ENCODE measurements at regions not wholly inside any gene's neighbourhood (a gene's known extent, or its start where the extent isn't known, plus 50 kb on each side); places are given as distances from the start of the nearest gene placed in this dataset.
"Not testable (repeated sequence)": the region's sequence is repeated elsewhere in the genome, so short reads cannot be mapped to it uniquely, and the experiment has no call there.

DNA sequence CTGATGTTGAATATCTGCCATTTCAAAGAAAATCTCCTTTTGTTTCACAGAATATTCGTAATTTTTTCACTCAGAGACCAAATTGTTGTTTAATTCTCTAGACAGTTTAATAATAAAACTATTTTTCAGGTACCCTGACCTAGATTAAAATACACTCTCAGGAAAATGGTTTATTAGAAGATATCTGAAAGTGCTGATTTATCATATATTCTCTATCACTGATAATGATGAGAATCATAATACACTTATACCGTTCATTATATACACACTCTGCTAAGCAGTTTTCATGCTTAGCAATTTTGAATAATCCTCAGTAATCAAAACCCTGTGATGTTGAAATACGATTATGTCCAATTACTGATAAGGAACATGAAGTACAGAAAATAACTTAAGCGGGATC is 772.9 kb upstream of the CRIM1 start:
- 65% methylated on average over 4 of the region's 4 CpGs for WGBS
- Histone ChIP-seq H3K9me3 (ENCODE audit: control insufficient read depth in 4 of 4, low read length in 3 of 4) (peaks cover 0 to 3% (median 0%) of the 10 kb centered on the region in 4 donors), H3K9ac (ENCODE audit: low read depth in 1 of 2, low read length in 2 of 2) (no peak overlapping the region), H3K4me3 (ENCODE audit: low read depth in 1 of 3, low read length in 3 of 3) (no peak overlapping the region), H3K4me1 (ENCODE audit: control insufficient read depth in 4 of 4, insufficient read depth in 4 of 4, low read length in 3 of 4) (no peaks in the 10 kb centered on the region), H3K36me3 (ENCODE audit: control insufficient read depth in 4 of 4, insufficient read depth in 3 of 4, low read depth in 1 of 4, low read length in 3 of 4) (no peaks in the 10 kb centered on the region), H3K27ac (ENCODE audit: low read depth in 1 of 2, low read length in 2 of 2) (no peak overlapping the region), H3K27me3 (ENCODE audit: control insufficient read depth in 4 of 4, insufficient read depth in 4 of 4, low read length in 3 of 4) (no peaks in the 10 kb centered on the region)
- no peak for DNase-seq (ENCODE audit: low spot score)
- no peak for TF ChIP-seq JUND (IDR thresholded peaks at IDR 0.05)

DNA sequence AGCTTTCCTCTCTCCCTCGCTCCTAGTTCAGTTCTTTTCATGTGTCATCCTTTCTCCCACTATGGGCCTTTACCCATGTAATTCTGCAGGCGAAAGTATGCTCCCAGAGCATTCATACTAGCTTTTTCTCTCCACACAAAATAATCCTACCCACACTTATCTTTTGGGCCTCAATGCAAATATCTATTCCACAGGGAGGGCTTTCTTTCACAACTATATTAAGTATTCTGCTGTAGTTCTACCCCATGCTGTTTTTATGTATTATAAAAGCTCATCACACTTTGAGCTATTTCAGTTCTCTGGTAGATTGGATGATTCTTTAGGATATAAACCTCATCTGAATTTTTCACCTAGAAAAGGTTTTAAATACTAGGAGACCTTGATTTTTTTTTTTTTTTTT is 774.6 kb upstream of the CRIM1 start:
- no peak for DNase-seq (ENCODE audit: low spot score)
- Histone ChIP-seq H3K36me3 (ENCODE audit: control insufficient read depth in 4 of 4, insufficient read depth in 3 of 4, low read depth in 1 of 4, low read length in 3 of 4) (no peaks in the 10 kb centered on the region), H3K27ac (ENCODE audit: low read depth in 1 of 2, low read length in 2 of 2) (no peak overlapping the region), H3K4me3 (ENCODE audit: low read depth in 1 of 3, low read length in 3 of 3) (no peak overlapping the region), H3K27me3 (ENCODE audit: control insufficient read depth in 4 of 4, insufficient read depth in 4 of 4, low read length in 3 of 4) (no peaks in the 10 kb centered on the region), H3K9ac (ENCODE audit: low read depth in 1 of 2, low read length in 2 of 2) (no peak overlapping the region), H3K4me1 (ENCODE audit: control insufficient read depth in 4 of 4, insufficient read depth in 4 of 4, low read length in 3 of 4) (no peaks in the 10 kb centered on the region), H3K9me3 (ENCODE audit: control insufficient read depth in 4 of 4, low read length in 3 of 4) (peaks cover 0 to 3% (median 0%) of the 10 kb centered on the region in 4 donors)
- TF ChIP-seq, protein P1, sequence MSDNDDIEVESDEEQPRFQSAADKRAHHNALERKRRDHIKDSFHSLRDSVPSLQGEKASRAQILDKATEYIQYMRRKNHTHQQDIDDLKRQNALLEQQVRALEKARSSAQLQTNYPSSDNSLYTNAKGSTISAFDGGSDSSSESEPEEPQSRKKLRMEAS (IDR thresholded peaks at IDR 0.05), result no peak
- TF ChIP-seq GABPA (IDR thresholded peaks at IDR 0.05 in 1 of 2, conservative IDR thresholded peaks at IDR 0.05 in 1 of 2), result no peak
- TF ChIP-seq, protein P2, sequence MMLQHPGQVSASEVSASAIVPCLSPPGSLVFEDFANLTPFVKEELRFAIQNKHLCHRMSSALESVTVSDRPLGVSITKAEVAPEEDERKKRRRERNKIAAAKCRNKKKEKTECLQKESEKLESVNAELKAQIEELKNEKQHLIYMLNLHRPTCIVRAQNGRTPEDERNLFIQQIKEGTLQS (IDR thresholded peaks at IDR 0.05), result no peak
- no peak for TF ChIP-seq JUND (IDR thresholded peaks at IDR 0.05)
- no peak for TF ChIP-seq RXRA (IDR thresholded peaks at IDR 0.05)
- no peak for TF ChIP-seq FOXA1 (IDR thresholded peaks at IDR 0.05)
- no peak for TF ChIP-seq NR2F2 (IDR thresholded peaks at IDR 0.05)
- no peak for TF ChIP-seq HNF4G (IDR thresholded peaks at IDR 0.05)
- 79% methylated on average over 2 of the region's 2 CpGs for WGBS

DNA sequence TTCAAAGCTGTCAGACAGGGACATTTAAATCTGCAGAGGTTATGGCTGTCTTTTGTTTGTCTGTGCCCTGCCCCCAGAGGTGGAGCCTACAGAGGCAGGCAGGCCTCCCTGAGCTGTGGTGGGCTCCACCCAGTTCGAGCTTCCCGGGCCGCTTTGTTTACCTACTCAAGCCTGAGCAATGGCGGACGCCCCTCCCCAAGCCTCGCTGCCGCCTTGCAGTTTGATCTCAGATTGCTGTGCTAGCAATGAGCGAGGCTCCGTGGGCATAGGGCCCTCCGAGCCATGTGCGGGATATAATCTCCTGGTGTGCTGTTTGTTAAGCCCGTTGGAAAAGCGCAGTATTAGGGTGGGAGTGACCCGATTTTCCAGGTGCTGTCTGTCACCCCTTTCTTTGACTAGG is 787.0 kb upstream of the CRIM1 start:
- not testable (repeated sequence) for DNase-seq (ENCODE audit: low spot score)
- WGBS, result 84% methylated on average over 14 of the region's 14 CpGs

DNA sequence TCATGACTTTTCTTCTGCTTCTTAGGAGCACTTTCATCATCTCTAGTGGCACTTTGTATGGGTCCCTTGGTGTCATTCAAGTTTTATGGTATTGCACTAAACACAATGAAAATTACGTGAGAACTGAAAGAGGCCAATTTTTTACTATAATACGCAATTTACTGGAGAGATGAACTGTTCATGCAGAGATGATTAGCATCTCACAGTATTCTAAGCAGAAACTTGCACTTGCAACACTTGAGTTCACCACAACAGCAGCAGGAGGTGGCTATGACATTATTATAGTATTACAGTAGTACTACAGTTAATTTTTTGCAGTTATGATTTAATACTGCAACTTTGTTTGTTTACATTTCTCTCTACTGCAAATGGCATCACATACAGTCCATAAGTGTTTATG is 793.1 kb upstream of the CRIM1 start:
- no peaks in the 10 kb centered on the region for H3K36me3 ChIP-seq (ENCODE audit: control insufficient read depth in 4 of 4, insufficient read depth in 3 of 4, low read depth in 1 of 4, low read length in 3 of 4)
- WGBS, result 78% methylated on average over 2 of the region's 2 CpGs
- DNase-seq (ENCODE audit: low spot score), result no peak
- H3K27ac ChIP-seq (ENCODE audit: low read depth in 1 of 2, low read length in 2 of 2), result no peak overlapping the region
- no peaks in the 10 kb centered on the region for H3K27me3 ChIP-seq (ENCODE audit: control insufficient read depth in 4 of 4, insufficient read depth in 4 of 4, low read length in 3 of 4)
- no peaks in the 10 kb centered on the region for H3K4me1 ChIP-seq (ENCODE audit: control insufficient read depth in 4 of 4, insufficient read depth in 4 of 4, low read length in 3 of 4)
- H3K9me3 ChIP-seq (ENCODE audit: control insufficient read depth in 4 of 4, low read length in 3 of 4), result no peaks in the 10 kb centered on the region
- no peak overlapping the region for H3K4me3 ChIP-seq (ENCODE audit: low read depth in 1 of 3, low read length in 3 of 3)
- H3K9ac ChIP-seq (ENCODE audit: low read depth in 1 of 2, low read length in 2 of 2), result no peak overlapping the region
- TF ChIP-seq TAF1 (conservative IDR thresholded peaks at IDR 0.05) (no peak), SP1 (IDR thresholded peaks at IDR 0.05) (no peak), HNF4A (conservative IDR thresholded peaks at IDR 0.05) (no peak), HNF4G (IDR thresholded peaks at IDR 0.05) (no peak), FOXA1 (IDR thresholded peaks at IDR 0.05) (no peak), YY1 (IDR thresholded peaks at IDR 0.05) (no peak), GABPA (IDR thresholded peaks at IDR 0.05 in 1 of 2, conservative IDR thresholded peaks at IDR 0.05 in 1 of 2) (no peak), JUND (IDR thresholded peaks at IDR 0.05) (no peak), RAD21 (IDR thresholded peaks at IDR 0.05) (no peak), EGR1 (IDR thresholded peaks at IDR 0.05; ENCODE audit: low read depth in 2 of 2) (no peak), FOXA2 (IDR thresholded peaks at IDR 0.05) (no peak), NR2F2 (IDR thresholded peaks at IDR 0.05) (no peak), RXRA (IDR thresholded peaks at IDR 0.05) (no peak)
- TF ChIP-seq, protein P1 (IDR thresholded peaks at IDR 0.05), result no peak
- TF ChIP-seq, protein P2 (IDR thresholded peaks at IDR 0.05), result no peak
- TF ChIP-seq, protein P3, sequence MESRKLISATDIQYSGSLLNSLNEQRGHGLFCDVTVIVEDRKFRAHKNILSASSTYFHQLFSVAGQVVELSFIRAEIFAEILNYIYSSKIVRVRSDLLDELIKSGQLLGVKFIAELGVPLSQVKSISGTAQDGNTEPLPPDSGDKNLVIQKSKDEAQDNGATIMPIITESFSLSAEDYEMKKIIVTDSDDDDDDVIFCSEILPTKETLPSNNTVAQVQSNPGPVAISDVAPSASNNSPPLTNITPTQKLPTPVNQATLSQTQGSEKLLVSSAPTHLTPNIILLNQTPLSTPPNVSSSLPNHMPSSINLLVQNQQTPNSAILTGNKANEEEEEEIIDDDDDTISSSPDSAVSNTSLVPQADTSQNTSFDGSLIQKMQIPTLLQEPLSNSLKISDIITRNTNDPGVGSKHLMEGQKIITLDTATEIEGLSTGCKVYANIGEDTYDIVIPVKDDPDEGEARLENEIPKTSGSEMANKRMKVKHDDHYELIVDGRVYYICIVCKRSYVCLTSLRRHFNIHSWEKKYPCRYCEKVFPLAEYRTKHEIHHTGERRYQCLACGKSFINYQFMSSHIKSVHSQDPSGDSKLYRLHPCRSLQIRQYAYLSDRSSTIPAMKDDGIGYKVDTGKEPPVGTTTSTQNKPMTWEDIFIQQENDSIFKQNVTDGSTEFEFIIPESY (IDR thresholded peaks at IDR 0.05), result no peak
- TF ChIP-seq, protein P4, sequence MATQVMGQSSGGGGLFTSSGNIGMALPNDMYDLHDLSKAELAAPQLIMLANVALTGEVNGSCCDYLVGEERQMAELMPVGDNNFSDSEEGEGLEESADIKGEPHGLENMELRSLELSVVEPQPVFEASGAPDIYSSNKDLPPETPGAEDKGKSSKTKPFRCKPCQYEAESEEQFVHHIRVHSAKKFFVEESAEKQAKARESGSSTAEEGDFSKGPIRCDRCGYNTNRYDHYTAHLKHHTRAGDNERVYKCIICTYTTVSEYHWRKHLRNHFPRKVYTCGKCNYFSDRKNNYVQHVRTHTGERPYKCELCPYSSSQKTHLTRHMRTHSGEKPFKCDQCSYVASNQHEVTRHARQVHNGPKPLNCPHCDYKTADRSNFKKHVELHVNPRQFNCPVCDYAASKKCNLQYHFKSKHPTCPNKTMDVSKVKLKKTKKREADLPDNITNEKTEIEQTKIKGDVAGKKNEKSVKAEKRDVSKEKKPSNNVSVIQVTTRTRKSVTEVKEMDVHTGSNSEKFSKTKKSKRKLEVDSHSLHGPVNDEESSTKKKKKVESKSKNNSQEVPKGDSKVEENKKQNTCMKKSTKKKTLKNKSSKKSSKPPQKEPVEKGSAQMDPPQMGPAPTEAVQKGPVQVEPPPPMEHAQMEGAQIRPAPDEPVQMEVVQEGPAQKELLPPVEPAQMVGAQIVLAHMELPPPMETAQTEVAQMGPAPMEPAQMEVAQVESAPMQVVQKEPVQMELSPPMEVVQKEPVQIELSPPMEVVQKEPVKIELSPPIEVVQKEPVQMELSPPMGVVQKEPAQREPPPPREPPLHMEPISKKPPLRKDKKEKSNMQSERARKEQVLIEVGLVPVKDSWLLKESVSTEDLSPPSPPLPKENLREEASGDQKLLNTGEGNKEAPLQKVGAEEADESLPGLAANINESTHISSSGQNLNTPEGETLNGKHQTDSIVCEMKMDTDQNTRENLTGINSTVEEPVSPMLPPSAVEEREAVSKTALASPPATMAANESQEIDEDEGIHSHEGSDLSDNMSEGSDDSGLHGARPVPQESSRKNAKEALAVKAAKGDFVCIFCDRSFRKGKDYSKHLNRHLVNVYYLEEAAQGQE (IDR thresholded peaks at IDR 0.05), result no peak

More for the DNA sequence above, 787.0 kb upstream of the CRIM1 start:
- H3K36me3 ChIP-seq (ENCODE audit: control insufficient read depth in 4 of 4, insufficient read depth in 3 of 4, low read depth in 1 of 4, low read length in 3 of 4); H3K9me3 ChIP-seq (ENCODE audit: control insufficient read depth in 4 of 4, low read length in 3 of 4); H3K27me3 ChIP-seq (ENCODE audit: control insufficient read depth in 4 of 4, insufficient read depth in 4 of 4, low read length in 3 of 4); H3K9ac ChIP-seq (ENCODE audit: low read depth in 1 of 2, low read length in 2 of 2); H3K27ac ChIP-seq (ENCODE audit: low read depth in 1 of 2, low read length in 2 of 2); H3K4me3 ChIP-seq (ENCODE audit: low read depth in 1 of 3, low read length in 3 of 3); H3K4me1 ChIP-seq (ENCODE audit: control insufficient read depth in 4 of 4, insufficient read depth in 4 of 4, low read length in 3 of 4): not testable (repeated sequence)
